HEK293 (cell line): ENCODE measurements at regions not wholly inside any gene's neighbourhood (a gene's known extent, or its start where the extent isn't known, plus 50 kb on each side); places are given as distances from the start of the nearest gene placed in this dataset.

Source experiments
- CTCF ChIA-PET: fragments of 350-600 bp; formaldehyde crosslinking; extraction: SDS; loops from one replicate; lab custom pipeline; 2021; ENCODE audit warnings: antibody characterized with exemption; lab: Yijun Ruan, JAX
- POLR2A ChIA-PET: fragments of 300-600 bp; formaldehyde crosslinking; extraction: SDS; loops from one replicate; lab custom pipeline; 2020; ENCODE audit warnings: antibody characterized with exemption, inconsistent platforms; lab: Yijun Ruan, JAX
- H3K27ac ChIP-seq: fragments of 200-500 bp; sonication (Bioruptor generic); 2 replicates; pipeline ENCODE4 v1.5.1; 2014; ENCODE audit warnings: low read depth, low read length, control low read depth, inconsistent platforms; ENCODE audit errors: extremely low read depth
- H3K36me3 ChIP-seq, 2 experiments: fragments of 200-500 bp in 1 of 2; sonication (Bioruptor generic) in 1 of 2; 1 replicate in 1 of 2; 2 replicates in 1 of 2; pipeline ENCODE4 v1.5.1; 2014 to 2017; ENCODE audit warnings: inconsistent platforms in 2 of 2, low read length in 2 of 2; ENCODE audit not compliant: control insufficient read depth in 2 of 2, insufficient read depth in 1 of 2
- H3K4me1 ChIP-seq: fragments of 200-500 bp; sonication (Bioruptor generic); 2 replicates; pipeline ENCODE4 v1.5.1; 2014; ENCODE audit warnings: mild to moderate bottlenecking, low read length, inconsistent platforms; ENCODE audit not compliant: control insufficient read depth, insufficient read depth
- H3K4me3 ChIP-seq: 2 replicates; pipeline ENCODE4 v1.5.1; 2011; ENCODE audit warnings: low read depth, mild to moderate bottlenecking, control low read depth, low read length, moderate library complexity
- H3K9me3 ChIP-seq: fragments of 200-500 bp; sonication (Bioruptor generic); 2 replicates; pipeline ENCODE4 v1.5.1; 2014; ENCODE audit warnings: low read depth, low read length, inconsistent platforms; ENCODE audit not compliant: control insufficient read depth, insufficient read depth
- BCL11A ChIP-seq: fragments of 450-650 bp; formaldehyde crosslinking; IDR thresholded peaks from 2 replicates; pipeline ENCODE4 v1.5.1; 2016; ENCODE audit warnings: low read depth, missing biosample characterization, missing genetic modification characterization
- PRDM6 ChIP-seq: fragments of 450-650 bp; formaldehyde crosslinking; IDR thresholded peaks from 2 replicates; pipeline ENCODE4 v1.5.1; 2017; ENCODE audit warnings: missing biosample characterization, missing genetic modification characterization
- RBAK ChIP-seq: fragments of 450-650 bp; formaldehyde crosslinking; IDR thresholded peaks from 2 replicates; pipeline ENCODE4 v1.5.1; 2016; ENCODE audit warnings: missing biosample characterization, missing genetic modification characterization
- ZBTB26 ChIP-seq: fragments of 450-650 bp; formaldehyde crosslinking; optimal IDR thresholded peaks from 2 replicates; pipeline ENCODE3; 2016; ENCODE audit warnings: missing biosample characterization, mild to moderate bottlenecking, missing genetic modification characterization
- ZEB2 ChIP-seq: fragments of 450-650 bp; formaldehyde crosslinking; IDR thresholded peaks from 2 replicates; pipeline ENCODE4 v1.5.1; 2016; ENCODE audit warnings: missing biosample characterization, missing genetic modification characterization
- ZNF174 ChIP-seq: fragments of 450-650 bp; formaldehyde crosslinking; IDR thresholded peaks from 2 replicates; pipeline ENCODE4 v1.5.0; 2017; ENCODE audit warnings: missing biosample characterization, mild to moderate bottlenecking, missing genetic modification characterization
- ZNF274 ChIP-seq, 2 experiments: fragments of 200-500 bp in 1 of 2; fragments of 450-650 bp in 1 of 2; sonication (Bioruptor generic) in 1 of 2; formaldehyde crosslinking in 1 of 2; IDR thresholded peaks; 2 replicates each; pipeline versions ENCODE4 v1.5.1 to v1.6.1; 2014 to 2016; ENCODE audit warnings: borderline replicate concordance in 1 of 2, inconsistent platforms in 1 of 2, low read length in 1 of 2, missing biosample characterization in 1 of 2, missing genetic modification characterization in 1 of 2
- ZNF324 ChIP-seq: fragments of 450-650 bp; formaldehyde crosslinking; IDR thresholded peaks from 2 replicates; pipeline ENCODE4 v1.5.1; 2016; ENCODE audit warnings: missing biosample characterization, missing genetic modification characterization
- ZNF366 ChIP-seq: fragments of 450-650 bp; formaldehyde crosslinking; conservative IDR thresholded peaks from 2 replicates; pipeline ENCODE4 v1.5.1; 2016; ENCODE audit warnings: missing biosample characterization, missing genetic modification characterization
- ZNF37A ChIP-seq: fragments of 450-650 bp; IDR thresholded peaks from 2 replicates; pipeline ENCODE4 v1.5.1; 2018; ENCODE audit warnings: missing biosample characterization, missing genetic modification characterization
- ZNF398 ChIP-seq: fragments of 450-650 bp; formaldehyde crosslinking; IDR thresholded peaks from 2 replicates; pipeline ENCODE4 v1.5.1; 2017; ENCODE audit warnings: missing biosample characterization, missing genetic modification characterization
- ZNF561 ChIP-seq: fragments of 450-650 bp; IDR thresholded peaks from 2 replicates; pipeline ENCODE4 v1.5.1; 2018; ENCODE audit warnings: missing biosample characterization, missing genetic modification characterization, borderline replicate concordance
- ZNF629 ChIP-seq: fragments of 450-650 bp; formaldehyde crosslinking; IDR thresholded peaks from 2 replicates; pipeline ENCODE4 v1.5.1; 2017; ENCODE audit warnings: missing biosample characterization, missing genetic modification characterization
- ZNF639 ChIP-seq: fragments of 450-650 bp; formaldehyde crosslinking; IDR thresholded peaks from 2 replicates; pipeline ENCODE4 v1.5.1; 2016; ENCODE audit warnings: missing biosample characterization, missing genetic modification characterization
- ZNF843 ChIP-seq: fragments of 450-650 bp; formaldehyde crosslinking; IDR thresholded peaks from 2 replicates; pipeline ENCODE4 v1.5.1; 2016; ENCODE audit warnings: missing biosample characterization, missing genetic modification characterization
- ZSCAN18 ChIP-seq: fragments of 450-650 bp; formaldehyde crosslinking; IDR thresholded peaks from 2 replicates; pipeline ENCODE4 v1.5.1; 2016; ENCODE audit warnings: missing biosample characterization, missing genetic modification characterization
- TF ChIP-seq, protein P1 (sequence below): fragments of 450-650 bp; formaldehyde crosslinking; conservative IDR thresholded peaks from 2 replicates; pipeline ENCODE4 v1.5.1; 2016; ENCODE audit warnings: low read depth, missing biosample characterization, missing genetic modification characterization

DNA sequence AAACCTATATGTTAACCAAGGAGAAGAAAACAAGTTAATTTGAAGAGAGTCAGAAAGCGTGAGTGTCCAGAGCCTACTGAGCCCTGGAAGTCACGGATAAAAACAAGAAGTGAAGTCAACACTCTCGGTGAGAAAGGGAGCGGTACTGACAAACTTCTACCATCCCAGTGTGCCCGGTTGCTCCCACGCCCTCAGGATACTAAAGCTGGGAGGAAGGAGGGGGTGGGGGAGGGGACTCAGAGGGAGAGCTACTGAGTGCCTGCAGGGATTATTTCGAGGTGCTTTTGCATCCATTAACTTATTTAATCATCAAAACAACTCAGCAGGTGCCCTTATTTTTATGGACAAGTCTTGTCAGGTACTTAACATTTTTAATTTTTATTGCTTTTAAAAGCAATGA is 166.2 kb downstream of the ZIC5 start (continued):
- TF ChIP-seq, protein P1, sequence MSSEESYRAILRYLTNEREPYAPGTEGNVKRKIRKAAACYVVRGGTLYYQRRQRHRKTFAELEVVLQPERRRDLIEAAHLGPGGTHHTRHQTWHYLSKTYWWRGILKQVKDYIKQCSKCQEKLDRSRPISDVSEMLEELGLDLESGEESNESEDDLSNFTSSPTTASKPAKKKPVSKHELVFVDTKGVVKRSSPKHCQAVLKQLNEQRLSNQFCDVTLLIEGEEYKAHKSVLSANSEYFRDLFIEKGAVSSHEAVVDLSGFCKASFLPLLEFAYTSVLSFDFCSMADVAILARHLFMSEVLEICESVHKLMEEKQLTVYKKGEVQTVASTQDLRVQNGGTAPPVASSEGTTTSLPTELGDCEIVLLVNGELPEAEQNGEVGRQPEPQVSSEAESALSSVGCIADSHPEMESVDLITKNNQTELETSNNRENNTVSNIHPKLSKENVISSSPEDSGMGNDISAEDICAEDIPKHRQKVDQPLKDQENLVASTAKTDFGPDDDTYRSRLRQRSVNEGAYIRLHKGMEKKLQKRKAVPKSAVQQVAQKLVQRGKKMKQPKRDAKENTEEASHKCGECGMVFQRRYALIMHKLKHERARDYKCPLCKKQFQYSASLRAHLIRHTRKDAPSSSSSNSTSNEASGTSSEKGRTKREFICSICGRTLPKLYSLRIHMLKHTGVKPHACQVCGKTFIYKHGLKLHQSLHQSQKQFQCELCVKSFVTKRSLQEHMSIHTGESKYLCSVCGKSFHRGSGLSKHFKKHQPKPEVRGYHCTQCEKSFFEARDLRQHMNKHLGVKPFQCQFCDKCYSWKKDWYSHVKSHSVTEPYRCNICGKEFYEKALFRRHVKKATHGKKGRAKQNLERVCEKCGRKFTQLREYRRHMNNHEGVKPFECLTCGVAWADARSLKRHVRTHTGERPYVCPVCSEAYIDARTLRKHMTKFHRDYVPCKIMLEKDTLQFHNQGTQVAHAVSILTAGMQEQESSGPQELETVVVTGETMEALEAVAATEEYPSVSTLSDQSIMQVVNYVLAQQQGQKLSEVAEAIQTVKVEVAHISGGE (tag by site-specific recombination), result no peak
- peak; percentile 40 for TF ChIP-seq PRDM6 (tag by site-specific recombination)

DNA sequence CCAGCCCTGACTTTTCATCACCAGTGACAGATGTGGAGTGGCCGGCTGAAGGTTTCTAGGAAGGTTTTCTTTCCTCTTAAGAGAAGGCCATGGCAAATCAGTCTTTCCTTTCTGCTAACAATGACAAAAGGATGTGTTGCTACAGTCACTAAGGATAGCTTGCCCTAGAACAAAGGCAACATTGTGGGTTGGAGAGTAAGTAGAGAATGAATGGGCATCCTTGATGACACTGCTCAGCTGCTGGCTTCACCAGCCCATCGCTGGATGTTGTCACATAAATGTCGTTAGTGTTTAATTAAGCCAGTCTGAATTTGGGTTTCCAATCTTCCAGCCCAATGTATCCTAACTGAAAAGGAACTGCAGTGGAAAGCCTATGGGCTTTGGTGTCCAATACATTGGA is 168.4 kb downstream of the ZIC5 start:
- Histone ChIP-seq H3K36me3 (no peaks in the 10 kb centered on the region), H3K4me3 (no peak overlapping the region), H3K9me3 (no peaks in the 10 kb centered on the region), H3K4me1 (no peaks in the 10 kb centered on the region), H3K27ac (no peak overlapping the region)
- TF ChIP-seq ZNF843 (tag by site-specific recombination) (no peak), ZNF366 (tag by site-specific recombination) (no peak), ZNF274 (IDR thresholded peaks at IDR 0.05; ENCODE audit: low read length) (no peak), ZNF274 (tag by site-specific recombination; IDR thresholded peaks at IDR 0.05; ENCODE audit: borderline replicate concordance) (no peak), ZBTB26 (tag by site-specific recombination) (no peak), ZNF561 (tag by site-specific recombination) (no peak), BCL11A (tag by site-specific recombination) (no peak), ZEB2 (tag by site-specific recombination) (no peak), ZNF629 (tag by site-specific recombination) (no peak), ZSCAN18 (tag by site-specific recombination) (no peak)
- ChIA-PET POLR2A (no interaction called here), CTCF (interaction anchor here (0.6 kb wide), 1 partner anchor 148 kb away, joined by 3 read pairs; no protein-coding TSS in a partner anchor)

- H3K27ac ChIP-seq, result no peak overlapping the region
- POLR2A ChIA-PET, result no interaction called here
- H3K4me1 ChIP-seq, result no peaks in the 10 kb centered on the region
- no peak overlapping the region for H3K4me3 ChIP-seq
- H3K36me3 ChIP-seq, result no peaks in the 10 kb centered on the region
- no peaks in the 10 kb centered on the region for H3K9me3 ChIP-seq
- CTCF ChIA-PET, result interaction anchor here (0.6 kb wide), 1 partner anchor 147 kb away, joined by 3 read pairs; no protein-coding TSS in a partner anchor
- TF ChIP-seq ZNF629 (tag by site-specific recombination) (no peak), ZNF37A (no peak), ZNF324 (no peak), RBAK (tag by site-specific recombination) (no peak), ZNF174 (tag by site-specific recombination) (no peak), ZNF639 (tag by site-specific recombination) (no peak), ZNF398 (tag by site-specific recombination) (no peak)
- TF ChIP-seq, protein P1 (tag by site-specific recombination), result no peak
Measured at GRCh38 chr13:99802416-99802815, 169.2 kb downstream of the ZIC5 start.
